ENCODE measurements at regions not wholly inside any gene's neighbourhood (a gene's known extent, or its start where the extent isn't known, plus 50 kb on each side); places are given as distances from the start of the nearest gene placed in this dataset.
"Not testable (repeated sequence)": the region's sequence is repeated elsewhere in the genome, so short reads cannot be mapped to it uniquely, and the experiment has no call there.

DNA sequence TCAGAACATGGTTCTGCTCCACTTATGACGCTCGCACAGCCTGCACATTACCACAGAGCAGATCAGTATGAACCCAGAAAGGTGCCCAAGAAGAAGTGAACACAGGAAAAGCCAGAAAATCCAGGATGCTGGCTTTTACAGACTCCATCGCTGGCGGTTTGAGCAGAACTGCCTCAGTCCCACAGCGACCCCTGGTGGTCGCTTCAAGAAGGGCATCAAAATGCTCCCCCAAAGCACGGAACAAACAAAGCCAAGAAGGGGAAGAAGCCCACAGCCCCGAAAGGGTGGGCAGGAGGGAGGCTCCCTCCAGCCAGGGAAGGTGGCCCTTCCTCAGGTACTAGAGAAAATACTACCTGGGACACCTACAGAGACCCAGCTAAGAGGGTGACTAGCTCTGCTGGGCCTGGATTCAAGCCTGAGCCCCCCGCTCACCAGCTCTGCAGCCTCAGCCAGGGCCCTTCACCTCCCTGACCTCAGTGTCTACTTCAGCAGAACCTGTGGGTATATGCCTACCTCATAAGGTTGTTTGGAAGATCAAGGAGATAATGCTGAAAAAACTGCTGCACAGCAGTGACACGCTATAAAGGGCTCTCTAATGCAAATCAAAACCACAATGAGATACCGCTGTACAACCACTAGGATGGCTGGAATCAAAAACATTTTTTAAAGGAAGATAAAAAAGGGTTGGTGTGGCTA, 98.1 kb downstream of the NCOR2 start:
- H4K91ac ChIP-seq (ENCODE audit: insufficient read length, low read depth, low read length): no peak overlapping the region
- H2BK120ac ChIP-seq (ENCODE audit: low read depth, low read length, poor library complexity, severe bottlenecking): no peak overlapping the region
- Mint-ChIP-seq H3K27ac (no peak overlapping the region; a peak in 1 of 7 replicates), H3K27me3 (ENCODE audit: low read depth) (no peaks in the 10 kb centered on the region), H3K4me3 (no peak overlapping the region), H3K36me3 (ENCODE audit: insufficient read depth in 1 of 3, low read depth in 3 of 3) (peaks cover 72 to 92% (median 77%) of the 10 kb centered on the region in 3 experiments), H3K4me1 (peaks cover 0 to 3% of the 10 kb centered on the region in 2 experiments; a peak in 2 of 4 replicates), H3K9me3 (peaks cover 18 to 28% of the 10 kb centered on the region in 2 experiments)
- peak; percentile 62 for DNase-seq
- no peak overlapping the region for H4K5ac ChIP-seq (ENCODE audit: insufficient read length, low read depth, low read length)
- H3K27me3 ChIP-seq (ENCODE audit: insufficient read depth, low read length): no peaks in the 10 kb centered on the region
- H3K56ac ChIP-seq (ENCODE audit: insufficient read length, low read depth, low read length): no peak overlapping the region
- no peak overlapping the region for H3K9ac ChIP-seq (ENCODE audit: extremely low read depth, insufficient read length, low read length)
- no peak overlapping the region for H2AFZ ChIP-seq (ENCODE audit: low read length)
- no peak overlapping the region for H3T11ph ChIP-seq (ENCODE audit: low read length)
- no peak overlapping the region for H3K14ac ChIP-seq (ENCODE audit: insufficient read depth, low read length)
- no CpG with 5 or more reads among the region's 11 CpGs for WGBS (ENCODE audit: extremely low coverage, insufficient read length, low lambda C conversion rate)
- H3K18ac ChIP-seq (ENCODE audit: insufficient read length, low read depth, low read length): no peak overlapping the region
- H3K23ac ChIP-seq (ENCODE audit: insufficient read length, low read depth, low read length): no peak overlapping the region
- TF ChIP-seq, protein P1, sequence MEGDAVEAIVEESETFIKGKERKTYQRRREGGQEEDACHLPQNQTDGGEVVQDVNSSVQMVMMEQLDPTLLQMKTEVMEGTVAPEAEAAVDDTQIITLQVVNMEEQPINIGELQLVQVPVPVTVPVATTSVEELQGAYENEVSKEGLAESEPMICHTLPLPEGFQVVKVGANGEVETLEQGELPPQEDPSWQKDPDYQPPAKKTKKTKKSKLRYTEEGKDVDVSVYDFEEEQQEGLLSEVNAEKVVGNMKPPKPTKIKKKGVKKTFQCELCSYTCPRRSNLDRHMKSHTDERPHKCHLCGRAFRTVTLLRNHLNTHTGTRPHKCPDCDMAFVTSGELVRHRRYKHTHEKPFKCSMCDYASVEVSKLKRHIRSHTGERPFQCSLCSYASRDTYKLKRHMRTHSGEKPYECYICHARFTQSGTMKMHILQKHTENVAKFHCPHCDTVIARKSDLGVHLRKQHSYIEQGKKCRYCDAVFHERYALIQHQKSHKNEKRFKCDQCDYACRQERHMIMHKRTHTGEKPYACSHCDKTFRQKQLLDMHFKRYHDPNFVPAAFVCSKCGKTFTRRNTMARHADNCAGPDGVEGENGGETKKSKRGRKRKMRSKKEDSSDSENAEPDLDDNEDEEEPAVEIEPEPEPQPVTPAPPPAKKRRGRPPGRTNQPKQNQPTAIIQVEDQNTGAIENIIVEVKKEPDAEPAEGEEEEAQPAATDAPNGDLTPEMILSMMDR (conservative IDR thresholded peaks at IDR 0.05): peak; percentile 92
- H3K27ac ChIP-seq (ENCODE audit: insufficient read length, low read depth, low read length): no peak overlapping the region
- H3K79me2 ChIP-seq (ENCODE audit: insufficient read depth, low read length): peaks cover 4% of the 10 kb centered on the region; the same call in 1 of the 2 replicates
- no peak overlapping the region for H2BK15ac ChIP-seq (ENCODE audit: low read depth, low read length)
- H4K8ac ChIP-seq (replicated peaks; ENCODE audit: insufficient read length, low read depth, low read length): no peak overlapping the region
- no peak overlapping the region for H3K4me2 ChIP-seq (ENCODE audit: insufficient read depth, insufficient read length, low read length)
- H3K23me2 ChIP-seq (ENCODE audit: insufficient read length, low read depth, low read length, poor library complexity, severe bottlenecking): no peaks in the 10 kb centered on the region
- no peaks in the 10 kb centered on the region for H3K9me3 ChIP-seq (ENCODE audit: control insufficient read depth, low read depth, low read length)
- H4K20me1 ChIP-seq (ENCODE audit: control insufficient read depth, insufficient read depth, insufficient read length): peaks cover 2% of the 10 kb centered on the region
- H2BK20ac ChIP-seq (ENCODE audit: low read depth, low read length, poor library complexity, severe bottlenecking): no peak overlapping the region
- peaks cover 3% of the 10 kb centered on the region for H3K79me1 ChIP-seq (ENCODE audit: insufficient read depth, low read depth, low read length, poor library complexity, severe bottlenecking)
- no peak overlapping the region for H2BK12ac ChIP-seq (ENCODE audit: insufficient read length, low read depth, low read length)
- H3K4me1 ChIP-seq (ENCODE audit: insufficient read depth, low read length): no peaks in the 10 kb centered on the region
- no peak overlapping the region for H2AK5ac ChIP-seq (ENCODE audit: insufficient read length, low read length)
- H3K4ac ChIP-seq (ENCODE audit: low read depth, low read length): no peak overlapping the region
- no peak overlapping the region for H2BK5ac ChIP-seq (ENCODE audit: insufficient read length, low read length)

DNA sequence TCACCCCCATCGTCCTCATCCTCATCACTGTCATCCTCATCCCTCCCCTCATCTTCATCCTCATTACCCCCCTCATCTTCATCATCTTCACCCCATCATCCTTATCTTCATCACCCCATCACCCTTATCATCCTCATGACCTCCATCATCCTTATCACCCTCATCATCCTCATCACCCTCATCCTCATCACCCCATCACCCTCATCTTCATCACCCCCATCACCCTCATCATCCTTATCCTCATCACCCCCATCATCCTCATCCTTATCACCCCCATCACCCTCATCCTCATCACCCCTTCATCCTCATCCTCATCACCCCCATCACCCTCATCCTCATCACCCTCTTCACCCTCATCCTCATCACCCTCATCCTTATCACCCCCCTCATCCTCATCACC, 99.9 kb downstream of the NCOR2 start:
- not testable (repeated sequence) for H3K23me2 ChIP-seq (ENCODE audit: insufficient read length, low read depth, low read length, poor library complexity, severe bottlenecking); H2BK12ac ChIP-seq (ENCODE audit: insufficient read length, low read depth, low read length); H3K9ac ChIP-seq (ENCODE audit: extremely low read depth, insufficient read length, low read length); H2BK20ac ChIP-seq (ENCODE audit: low read depth, low read length, poor library complexity, severe bottlenecking); H3K27me3 ChIP-seq (ENCODE audit: insufficient read depth, low read length); H2AFZ ChIP-seq (ENCODE audit: low read length); H3K23ac ChIP-seq (ENCODE audit: insufficient read length, low read depth, low read length); H2BK120ac ChIP-seq (ENCODE audit: low read depth, low read length, poor library complexity, severe bottlenecking); H3K4me3 Mint-ChIP-seq; H4K8ac ChIP-seq (replicated peaks; ENCODE audit: insufficient read length, low read depth, low read length); H3K14ac ChIP-seq (ENCODE audit: insufficient read depth, low read length); H3K27ac ChIP-seq (ENCODE audit: insufficient read length, low read depth, low read length); H3K4me2 ChIP-seq (ENCODE audit: insufficient read depth, insufficient read length, low read length); H3K27ac Mint-ChIP-seq; H3K4ac ChIP-seq (ENCODE audit: low read depth, low read length); H3T11ph ChIP-seq (ENCODE audit: low read length); H3K79me1 ChIP-seq (ENCODE audit: insufficient read depth, low read depth, low read length, poor library complexity, severe bottlenecking); H3K27me3 Mint-ChIP-seq (ENCODE audit: low read depth); H3K79me2 ChIP-seq (ENCODE audit: insufficient read depth, low read length); H4K5ac ChIP-seq (ENCODE audit: insufficient read length, low read depth, low read length); DNase-seq; H3K4me1 ChIP-seq (ENCODE audit: insufficient read depth, low read length); H2BK5ac ChIP-seq (ENCODE audit: insufficient read length, low read length); H4K91ac ChIP-seq (ENCODE audit: insufficient read length, low read depth, low read length); H3K18ac ChIP-seq (ENCODE audit: insufficient read length, low read depth, low read length); H4K20me1 ChIP-seq (ENCODE audit: control insufficient read depth, insufficient read depth, insufficient read length); H2AK5ac ChIP-seq (ENCODE audit: insufficient read length, low read length); H3K56ac ChIP-seq (ENCODE audit: insufficient read length, low read depth, low read length); H3K9me3 ChIP-seq (ENCODE audit: control insufficient read depth, low read depth, low read length); H2BK15ac ChIP-seq (ENCODE audit: low read depth, low read length)
- H3K9me3 Mint-ChIP-seq: peaks cover 4 to 14% of the 10 kb centered on the region in 2 experiments; a peak in 4 of 5 replicates
- H3K36me3 Mint-ChIP-seq (ENCODE audit: insufficient read depth in 1 of 3, low read depth in 3 of 3): peaks cover 59 to 81% (median 72%) of the 10 kb centered on the region in 3 experiments
- peaks cover 15 to 21% of the 10 kb centered on the region in 2 experiments for H3K4me1 Mint-ChIP-seq
- no CpG with 5 or more reads among the region's 1 CpG for WGBS (ENCODE audit: extremely low coverage, insufficient read length, low lambda C conversion rate)

Data from H9 (cell line).